Stimulated activated CD4-positive, alpha-beta T cell treated with anti-CD3 and anti-CD28 coated beads, TNF-alpha, amount 100 ng/mL, for 48 hours (primary cell): ENCODE measurements at regions not wholly inside any gene's neighbourhood (a gene's known extent, or its start where the extent isn't known, plus 50 kb on each side); places are given as distances from the start of the nearest gene placed in this dataset.

Experiments used
- DNase-seq, 3 donors: peaks; one replicate each; pipeline ENCODE4 v3.0.0-alpha.2; 2020; ENCODE audit warnings: low read depth in 3 of 3

GRCh38 chr19:33898062-33898677, 101.5 kb downstream of the KCTD15 start:
- DNase-seq, result no peak

GRCh38 chr19:33900817-33901216, 104.1 kb downstream of the KCTD15 start:
- DNase-seq, result no peak

- DNase-seq, result no peak
Observed at GRCh38 chr19:33902395-33902794, 105.7 kb downstream of the KCTD15 start.

- no peak for DNase-seq
Observed at GRCh38 chr19:33902802-33903488, 106.3 kb downstream of the KCTD15 start.

- no peak for DNase-seq
Observed at GRCh38 chr19:33903489-33903850, 106.8 kb downstream of the KCTD15 start.

- DNase-seq, result no peak
Observed at GRCh38 chr19:33904681-33905080, 108.0 kb downstream of the KCTD15 start.

- DNase-seq, result no peak
Observed at GRCh38 chr19:33905473-33905936, 108.8 kb downstream of the KCTD15 start.

GRCh38 chr19:33905937-33906577, 109.4 kb downstream of the KCTD15 start:
- no peak for DNase-seq

- no peak for DNase-seq
Observed at GRCh38 chr19:33906578-33907335, 110.1 kb downstream of the KCTD15 start.

GRCh38 chr19:33910922-33911321, 114.3 kb downstream of the KCTD15 start:
- no peak for DNase-seq

- DNase-seq, result no peak
Observed at GRCh38 chr19:33914599-33914998, 117.9 kb downstream of the KCTD15 start.

- DNase-seq, result no peak
Observed at GRCh38 chr19:33916792-33917191, 120.1 kb downstream of the KCTD15 start.

GRCh38 chr19:33919291-33919690, 122.6 kb downstream of the KCTD15 start:
- DNase-seq, result no peak

- DNase-seq, result no peak
Observed at GRCh38 chr19:33921165-33921564, 124.5 kb downstream of the KCTD15 start.

- no peak for DNase-seq
Observed at GRCh38 chr19:33926306-33926705, 129.6 kb downstream of the KCTD15 start.

- DNase-seq, result no peak
Observed at GRCh38 chr19:33927789-33928457, 131.3 kb downstream of the KCTD15 start.

GRCh38 chr19:33928458-33928950, 131.8 kb downstream of the KCTD15 start:
- no peak for DNase-seq

- no peak for DNase-seq
Observed at GRCh38 chr19:33933931-33934330, 137.3 kb downstream of the KCTD15 start.

- no peak for DNase-seq
Observed at GRCh38 chr19:33938821-33939220, 142.2 kb downstream of the KCTD15 start.

- DNase-seq, result no peak
Observed at GRCh38 chr19:33941133-33941532, 144.5 kb downstream of the KCTD15 start.

- DNase-seq, result no peak
Observed at GRCh38 chr19:33946535-33947264, 150.0 kb downstream of the KCTD15 start.
